H1 (cell line): ENCODE measurements at regions not wholly inside any gene's neighbourhood (a gene's known extent, or its start where the extent isn't known, plus 50 kb on each side); places are given as distances from the start of the nearest gene placed in this dataset.

Experiments
- ATF3 ChIP-seq: IDR thresholded peaks from 2 replicates; pipeline ENCODE4 v1.6.1; 2011; ENCODE audit warnings: low read depth, mild to moderate bottlenecking, low read length; ENCODE audit not compliant: insufficient read depth
- BRCA1 ChIP-seq: IDR thresholded peaks from 2 replicates; pipeline ENCODE4 v1.6.1; 2012; ENCODE audit warnings: low read depth, low read length, improper control_type of control experiment
- CTCF ChIP-seq, 3 experiments: IDR thresholded peaks; 1 replicate in 2 of 3; 2 replicates in 1 of 3; pipeline versions ENCODE4 v1.5.1 to v1.6.1; 2011; ENCODE audit warnings: low read length in 3 of 3, mild to moderate bottlenecking in 3 of 3, inconsistent platforms in 2 of 3, low read depth in 1 of 3, moderate library complexity in 1 of 3; ENCODE audit not compliant: insufficient read depth in 1 of 3; ENCODE audit errors: control extremely low read depth in 1 of 3
- POLR2A ChIP-seq, 2 experiments: IDR thresholded peaks; 1 replicate in 1 of 2; 2 replicates in 1 of 2; pipeline ENCODE4 v1.6.1; 2011; ENCODE audit warnings: low read depth in 2 of 2, low read length in 2 of 2, mild to moderate bottlenecking in 2 of 2; ENCODE audit errors: control extremely low read depth in 1 of 2
- RFX5 ChIP-seq: IDR thresholded peaks from 2 replicates; pipeline ENCODE4 v1.6.1; 2011; ENCODE audit warnings: low read depth, low read length, improper control_type of control experiment, borderline replicate concordance
- SP2 ChIP-seq: IDR thresholded peaks from 2 replicates; pipeline ENCODE4 v1.6.1; 2012; ENCODE audit warnings: mild to moderate bottlenecking, low read length, inconsistent platforms
- ZNF274 ChIP-seq: IDR thresholded peaks from 2 replicates; pipeline ENCODE4 v1.7.0; 2012; ENCODE audit warnings: low read length, borderline replicate concordance; ENCODE audit errors: extremely low read depth

- TF ChIP-seq ZNF274 (no peak), CTCF (IDR thresholded peaks at IDR 0.05; ENCODE audit: control extremely low read depth in 1 of 3, insufficient read depth in 1 of 3, low read depth in 1 of 3, low read length in 3 of 3) (no peak), POLR2A (IDR thresholded peaks at IDR 0.05; ENCODE audit: control extremely low read depth in 1 of 2, low read depth in 2 of 2, low read length in 2 of 2) (no peak), SP2 (no peak), RFX5 (no peak), ATF3 (no peak), BRCA1 (no peak)
Observed at GRCh38 chr20:48465271-48465670, 362.5 kb downstream of the PREX1 start.
